ENCODE measurements at regions not wholly inside any gene's neighbourhood (a gene's known extent, or its start where the extent isn't known, plus 50 kb on each side); places are given as distances from the start of the nearest gene placed in this dataset.

DNA sequence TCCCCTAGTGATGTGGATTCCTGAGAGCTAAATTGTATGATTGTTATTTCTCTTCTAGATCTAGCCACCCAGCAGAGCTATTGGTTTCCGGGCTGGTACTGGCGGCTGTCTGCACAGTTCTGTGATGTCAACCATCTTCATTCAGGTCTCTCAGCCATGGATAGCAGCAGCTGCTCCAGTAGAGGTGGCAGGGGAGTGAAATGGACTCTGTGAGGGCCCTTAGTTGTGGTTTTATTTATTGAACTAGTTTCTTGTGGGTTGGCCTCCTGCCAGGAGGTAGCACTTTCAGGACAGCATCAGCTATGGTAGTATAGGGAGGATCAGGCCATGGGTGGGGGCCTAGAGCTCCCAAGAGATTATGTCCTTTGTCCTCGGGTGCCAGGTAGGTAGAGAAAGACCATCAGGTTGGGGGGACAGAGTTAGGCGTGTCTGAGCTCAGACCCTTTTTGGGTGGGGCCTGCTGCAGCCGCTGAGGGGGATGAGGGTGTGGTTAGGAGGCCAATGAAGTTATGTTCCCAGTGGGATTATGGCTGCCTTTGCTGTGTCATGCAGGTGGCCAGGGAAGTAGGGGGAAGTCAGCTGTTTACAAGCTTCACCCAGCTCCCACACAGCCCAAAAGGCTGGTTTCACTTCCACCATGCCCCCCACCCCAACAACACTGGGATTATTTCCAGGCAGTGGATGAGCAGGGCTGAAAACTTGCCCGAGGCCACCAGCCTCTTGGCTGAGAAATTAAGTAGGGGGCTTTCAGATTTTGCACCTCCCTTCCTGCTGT lies 55.1 kb upstream of the RGS4 start:
- TF ChIP-seq, protein P1, sequence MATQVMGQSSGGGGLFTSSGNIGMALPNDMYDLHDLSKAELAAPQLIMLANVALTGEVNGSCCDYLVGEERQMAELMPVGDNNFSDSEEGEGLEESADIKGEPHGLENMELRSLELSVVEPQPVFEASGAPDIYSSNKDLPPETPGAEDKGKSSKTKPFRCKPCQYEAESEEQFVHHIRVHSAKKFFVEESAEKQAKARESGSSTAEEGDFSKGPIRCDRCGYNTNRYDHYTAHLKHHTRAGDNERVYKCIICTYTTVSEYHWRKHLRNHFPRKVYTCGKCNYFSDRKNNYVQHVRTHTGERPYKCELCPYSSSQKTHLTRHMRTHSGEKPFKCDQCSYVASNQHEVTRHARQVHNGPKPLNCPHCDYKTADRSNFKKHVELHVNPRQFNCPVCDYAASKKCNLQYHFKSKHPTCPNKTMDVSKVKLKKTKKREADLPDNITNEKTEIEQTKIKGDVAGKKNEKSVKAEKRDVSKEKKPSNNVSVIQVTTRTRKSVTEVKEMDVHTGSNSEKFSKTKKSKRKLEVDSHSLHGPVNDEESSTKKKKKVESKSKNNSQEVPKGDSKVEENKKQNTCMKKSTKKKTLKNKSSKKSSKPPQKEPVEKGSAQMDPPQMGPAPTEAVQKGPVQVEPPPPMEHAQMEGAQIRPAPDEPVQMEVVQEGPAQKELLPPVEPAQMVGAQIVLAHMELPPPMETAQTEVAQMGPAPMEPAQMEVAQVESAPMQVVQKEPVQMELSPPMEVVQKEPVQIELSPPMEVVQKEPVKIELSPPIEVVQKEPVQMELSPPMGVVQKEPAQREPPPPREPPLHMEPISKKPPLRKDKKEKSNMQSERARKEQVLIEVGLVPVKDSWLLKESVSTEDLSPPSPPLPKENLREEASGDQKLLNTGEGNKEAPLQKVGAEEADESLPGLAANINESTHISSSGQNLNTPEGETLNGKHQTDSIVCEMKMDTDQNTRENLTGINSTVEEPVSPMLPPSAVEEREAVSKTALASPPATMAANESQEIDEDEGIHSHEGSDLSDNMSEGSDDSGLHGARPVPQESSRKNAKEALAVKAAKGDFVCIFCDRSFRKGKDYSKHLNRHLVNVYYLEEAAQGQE (IDR thresholded peaks at IDR 0.05; ENCODE audit: insufficient read depth in 1 of 2, low read depth in 2 of 2, low read length in 2 of 2), result no peak
- TF ChIP-seq TAF1 (IDR thresholded peaks at IDR 0.05; ENCODE audit: borderline replicate concordance, insufficient read depth, low read length), result no peak

All from PFSK-1 (cell line).